Fibroblast of mammary gland (primary cell): ENCODE measurements at regions not wholly inside any gene's neighbourhood (a gene's known extent, or its start where the extent isn't known, plus 50 kb on each side); places are given as distances from the start of the nearest gene placed in this dataset.

Experiments
- DNase-seq: peaks from one replicate; pipeline ENCODE4 v3.0.0-alpha.2; 2010; ENCODE audit warnings: low read depth
- H3K4me3 ChIP-seq: 2 replicates; pipeline ENCODE4 v1.5.1; 2011; ENCODE audit warnings: low read depth, mild to moderate bottlenecking, low read length, moderate library complexity; ENCODE audit not compliant: control insufficient read depth
- TF ChIP-seq, protein P1 (sequence below): conservative IDR thresholded peaks from 2 replicates; pipeline ENCODE4 v1.5.1; 2011; ENCODE audit warnings: low read depth, low read length, inconsistent platforms; ENCODE audit not compliant: control insufficient read depth, insufficient read depth

- H3K4me3 ChIP-seq, result no peak overlapping the region
- peak; percentile 11 for DNase-seq
- TF ChIP-seq, protein P1, sequence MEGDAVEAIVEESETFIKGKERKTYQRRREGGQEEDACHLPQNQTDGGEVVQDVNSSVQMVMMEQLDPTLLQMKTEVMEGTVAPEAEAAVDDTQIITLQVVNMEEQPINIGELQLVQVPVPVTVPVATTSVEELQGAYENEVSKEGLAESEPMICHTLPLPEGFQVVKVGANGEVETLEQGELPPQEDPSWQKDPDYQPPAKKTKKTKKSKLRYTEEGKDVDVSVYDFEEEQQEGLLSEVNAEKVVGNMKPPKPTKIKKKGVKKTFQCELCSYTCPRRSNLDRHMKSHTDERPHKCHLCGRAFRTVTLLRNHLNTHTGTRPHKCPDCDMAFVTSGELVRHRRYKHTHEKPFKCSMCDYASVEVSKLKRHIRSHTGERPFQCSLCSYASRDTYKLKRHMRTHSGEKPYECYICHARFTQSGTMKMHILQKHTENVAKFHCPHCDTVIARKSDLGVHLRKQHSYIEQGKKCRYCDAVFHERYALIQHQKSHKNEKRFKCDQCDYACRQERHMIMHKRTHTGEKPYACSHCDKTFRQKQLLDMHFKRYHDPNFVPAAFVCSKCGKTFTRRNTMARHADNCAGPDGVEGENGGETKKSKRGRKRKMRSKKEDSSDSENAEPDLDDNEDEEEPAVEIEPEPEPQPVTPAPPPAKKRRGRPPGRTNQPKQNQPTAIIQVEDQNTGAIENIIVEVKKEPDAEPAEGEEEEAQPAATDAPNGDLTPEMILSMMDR, result no peak
Observed at GRCh38 chr2:144137705-144138428, 382.1 kb downstream of the ZEB2 start.

- H3K4me3 ChIP-seq, result no peak overlapping the region
- TF ChIP-seq, protein P1, result no peak
- no peak for DNase-seq
Observed at GRCh38 chr2:144137272-144137671, 382.6 kb downstream of the ZEB2 start.

DNA sequence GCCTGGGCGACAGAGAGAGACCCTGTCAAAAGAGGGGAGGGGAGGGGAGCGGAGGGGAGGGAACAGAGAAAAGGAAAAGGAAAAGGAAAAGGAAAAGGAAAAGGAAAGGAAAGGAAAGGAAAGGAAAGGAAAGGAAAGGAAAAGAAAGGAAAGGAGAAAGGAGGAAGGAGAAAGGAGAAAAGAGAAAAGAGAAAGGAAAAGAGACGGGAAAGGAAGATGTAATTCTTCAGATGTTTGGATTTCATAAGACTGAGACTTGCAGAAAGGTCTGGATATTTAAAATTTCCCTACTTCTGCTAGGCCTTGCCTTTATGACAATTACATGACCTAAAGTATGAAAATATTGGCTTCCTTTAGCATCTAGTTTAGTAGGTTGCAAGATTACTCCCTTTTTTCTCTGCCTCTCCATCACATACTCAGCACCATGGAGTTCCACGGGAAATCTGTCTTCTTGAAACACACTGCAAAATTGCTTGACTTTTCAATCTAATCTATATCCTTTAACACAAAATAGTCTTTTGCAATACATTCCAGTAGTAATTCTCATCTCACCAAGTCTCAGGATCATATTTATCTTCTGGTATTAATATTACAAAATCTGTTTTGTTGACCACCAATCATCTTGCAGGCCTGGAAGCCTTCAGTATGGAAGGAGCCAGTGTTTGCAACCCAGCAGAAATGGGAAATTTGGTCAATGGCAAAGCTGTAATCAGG lies 383.5 kb downstream of the ZEB2 start:
- no peak overlapping the region for H3K4me3 ChIP-seq
- DNase-seq, result no peak
- TF ChIP-seq, protein P1, result no peak

DNA sequence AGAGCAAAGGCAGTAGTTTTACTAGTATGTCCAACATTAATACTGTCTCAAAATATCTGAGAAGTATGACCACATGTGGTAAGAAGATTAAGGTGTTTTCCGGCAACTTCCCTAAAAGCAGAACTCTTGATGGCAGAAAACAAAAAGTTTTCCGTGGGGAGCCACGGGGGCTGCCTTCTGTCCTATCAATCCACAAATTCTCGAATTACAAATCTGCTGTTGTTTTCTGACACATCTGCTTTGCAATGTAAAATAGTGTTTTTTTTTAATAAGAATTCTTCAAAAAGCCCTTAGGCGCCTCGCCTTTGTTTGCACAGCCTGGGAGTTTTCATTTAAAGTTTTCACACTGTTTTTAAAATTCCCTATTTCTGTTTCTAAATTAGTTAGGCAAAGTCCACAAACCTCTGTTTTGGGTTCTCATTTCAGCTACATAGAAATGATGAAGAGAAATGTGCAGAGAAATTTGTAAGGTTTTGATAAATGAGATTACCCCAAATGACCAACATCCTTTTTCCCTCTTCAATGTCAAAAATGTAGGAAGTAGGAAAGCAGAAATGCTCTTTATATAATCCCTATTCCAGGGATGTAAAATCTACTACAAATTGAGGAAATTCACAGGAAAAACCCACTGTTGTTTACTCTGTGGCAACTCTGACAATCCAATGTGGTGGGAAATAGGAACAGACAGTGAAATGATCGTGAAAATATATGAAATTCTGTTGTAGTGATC lies 385.8 kb downstream of the ZEB2 start:
- no peak overlapping the region for H3K4me3 ChIP-seq
- DNase-seq, result no peak
- TF ChIP-seq, protein P1, result no peak

- H3K4me3 ChIP-seq, result no peak overlapping the region
- TF ChIP-seq, protein P1, result no peak
- peak; percentile 86 for DNase-seq
Observed at GRCh38 chr2:144132357-144132756, 387.6 kb downstream of the ZEB2 start.

- peak; percentile 69 for DNase-seq
- no peak overlapping the region for H3K4me3 ChIP-seq
- TF ChIP-seq, protein P1, result no peak
Observed at GRCh38 chr2:144131042-144131441, 388.9 kb downstream of the ZEB2 start.
